ENCODE measurements at regions not wholly inside any gene's neighbourhood (a gene's known extent, or its start where the extent isn't known, plus 50 kb on each side); places are given as distances from the start of the nearest gene placed in this dataset.

GRCh38 chr10:59108296-59108870 lies 68.1 kb upstream of the PHYHIPL start:
- H3K4me3 ChIP-seq (replicated peaks; ENCODE audit: low read depth, low read length), result no peak overlapping the region

GRCh38 chr10:59108886-59109288 lies 67.6 kb upstream of the PHYHIPL start:
- DNase-seq (ENCODE audit: extremely low read depth, insufficient read length), result no peak
- no peaks in the 10 kb centered on the region for H3K36me3 ChIP-seq (ENCODE audit: control insufficient read depth, insufficient read depth, low read length)
- no peak for TF ChIP-seq CTCF (IDR thresholded peaks at IDR 0.05; ENCODE audit: insufficient read depth, low read length, poor library complexity, severe bottlenecking)
- H3K27me3 ChIP-seq (replicated peaks; ENCODE audit: control insufficient read depth, insufficient read depth, low read length), result no peaks in the 10 kb centered on the region
- no peak overlapping the region for H3K4me3 ChIP-seq (replicated peaks; ENCODE audit: low read depth, low read length)

More at GRCh38 chr10:59108296-59108870, 68.1 kb upstream of the PHYHIPL start:
- no peak for DNase-seq (ENCODE audit: extremely low read depth, insufficient read length)
- Histone ChIP-seq H3K27me3 (replicated peaks; ENCODE audit: control insufficient read depth, insufficient read depth, low read length) (no peaks in the 10 kb centered on the region), H3K36me3 (ENCODE audit: control insufficient read depth, insufficient read depth, low read length) (no peaks in the 10 kb centered on the region)
- no peak for TF ChIP-seq CTCF (IDR thresholded peaks at IDR 0.05; ENCODE audit: insufficient read depth, low read length, poor library complexity, severe bottlenecking)

- DNase-seq (ENCODE audit: extremely low read depth, insufficient read length), result no peak
- Histone ChIP-seq H3K4me3 (replicated peaks; ENCODE audit: low read depth, low read length) (no peak overlapping the region), H3K27me3 (replicated peaks; ENCODE audit: control insufficient read depth, insufficient read depth, low read length) (no peaks in the 10 kb centered on the region), H3K36me3 (ENCODE audit: control insufficient read depth, insufficient read depth, low read length) (no peaks in the 10 kb centered on the region)
- TF ChIP-seq CTCF (IDR thresholded peaks at IDR 0.05; ENCODE audit: insufficient read depth, low read length, poor library complexity, severe bottlenecking), result no peak
Observed at GRCh38 chr10:59109826-59110225, 66.6 kb upstream of the PHYHIPL start.

GRCh38 chr10:59124187-59124586 lies 52.3 kb upstream of the PHYHIPL start:
- H3K36me3 ChIP-seq (ENCODE audit: control insufficient read depth, insufficient read depth, low read length), result no peaks in the 10 kb centered on the region
- no peaks in the 10 kb centered on the region for H3K27me3 ChIP-seq (replicated peaks; ENCODE audit: control insufficient read depth, insufficient read depth, low read length)
- TF ChIP-seq CTCF (IDR thresholded peaks at IDR 0.05; ENCODE audit: insufficient read depth, low read length, poor library complexity, severe bottlenecking), result no peak
- no peak overlapping the region for H3K4me3 ChIP-seq (replicated peaks; ENCODE audit: low read depth, low read length)
- no peak for DNase-seq (ENCODE audit: extremely low read depth, insufficient read length)

- H3K36me3 ChIP-seq (ENCODE audit: control insufficient read depth, insufficient read depth, low read length), result no peaks in the 10 kb centered on the region
- H3K27me3 ChIP-seq (replicated peaks; ENCODE audit: control insufficient read depth, insufficient read depth, low read length), result no peaks in the 10 kb centered on the region
- no peak for TF ChIP-seq CTCF (IDR thresholded peaks at IDR 0.05; ENCODE audit: insufficient read depth, low read length, poor library complexity, severe bottlenecking)
- DNase-seq (ENCODE audit: extremely low read depth, insufficient read length), result no peak
- no peak overlapping the region for H3K4me3 ChIP-seq (replicated peaks; ENCODE audit: low read depth, low read length)
Observed at GRCh38 chr10:59125666-59126065, 50.8 kb upstream of the PHYHIPL start.

- no peaks in the 10 kb centered on the region for H3K36me3 ChIP-seq (ENCODE audit: control insufficient read depth, insufficient read depth, low read length)
- no peaks in the 10 kb centered on the region for H3K27me3 ChIP-seq (replicated peaks; ENCODE audit: control insufficient read depth, insufficient read depth, low read length)
- H3K4me3 ChIP-seq (replicated peaks; ENCODE audit: low read depth, low read length), result no peak overlapping the region
- DNase-seq (ENCODE audit: extremely low read depth, insufficient read length), result no peak
- TF ChIP-seq CTCF (IDR thresholded peaks at IDR 0.05; ENCODE audit: insufficient read depth, low read length, poor library complexity, severe bottlenecking), result no peak
Observed at GRCh38 chr10:59126261-59126660, 50.2 kb upstream of the PHYHIPL start.

Measured in GM06990 (cell line).